Activated naive CD4-positive, alpha-beta T cell treated with anti-CD3 and anti-CD28 coated beads, Interleukin-2, amount 50 U/mL, for 72 hours (primary cell): ENCODE measurements at regions not wholly inside any gene's neighbourhood (a gene's known extent, or its start where the extent isn't known, plus 50 kb on each side); places are given as distances from the start of the nearest gene placed in this dataset.

Source experiments
- ATAC-seq, 2 donors: fragments of 150-1000 bp; cut with Tn5 transposase; 2 replicates each; pipeline ENCODE4 v1.10.0; 2021; ENCODE audit warnings: mild to moderate bottlenecking in 2 of 2, moderate library complexity in 2 of 2
- DNase-seq, 2 donors: peaks; one replicate each; pipeline ENCODE4 v3.0.0; 2021 to 2022; ENCODE audit warnings: low spot score in 2 of 2
- H3K27ac Mint-ChIP-seq, 2 donors: one replicate each; pipeline ENCODE4 v1.8.0; 2022; ENCODE audit warnings: mild to moderate bottlenecking in 2 of 2, mixed read lengths in 2 of 2
- H3K36me3 Mint-ChIP-seq, 2 donors: one replicate each; pipeline ENCODE4 v1.8.0; 2022; ENCODE audit warnings: mixed read lengths in 2 of 2
- H3K9me3 Mint-ChIP-seq, 2 donors: one replicate each; pipeline ENCODE4 v1.8.0; 2022; ENCODE audit warnings: mixed read lengths in 2 of 2

- peak; percentile 3 to 36 for ATAC-seq
- DNase-seq, result no peak
- peaks cover 14 to 27% of the 10 kb centered on the region in 2 donors for H3K9me3 Mint-ChIP-seq
- H3K27ac Mint-ChIP-seq, result peak overlapping the region; percentile 94 to 96
- peaks cover 12 to 32% of the 10 kb centered on the region in 2 donors for H3K36me3 Mint-ChIP-seq
These were observed 292.0 kb upstream of the TNRC6C start for GRCh38 chr17:77666462-77666861.

GRCh38 chr17:77666881-77667395 is 291.6 kb upstream of the TNRC6C start:
- Mint-ChIP-seq H3K9me3 (peaks cover 14 to 27% of the 10 kb centered on the region in 2 donors), H3K27ac (peak overlapping the region; percentile 94 to 96), H3K36me3 (peaks cover 12 to 32% of the 10 kb centered on the region in 2 donors)
- DNase-seq (peak; percentile 68 to 70), ATAC-seq (peak; percentile 85 to 93)

GRCh38 chr17:77667478-77667877 is 291.0 kb upstream of the TNRC6C start:
- H3K27ac Mint-ChIP-seq, result peak overlapping the region; percentile 94 to 96
- H3K36me3 Mint-ChIP-seq, result peaks cover 12 to 32% of the 10 kb centered on the region in 2 donors
- peaks cover 14 to 27% of the 10 kb centered on the region in 2 donors for H3K9me3 Mint-ChIP-seq
- DNase-seq, result no peak
- ATAC-seq, result peak; percentile 60 to 79

GRCh38 chr17:77668518-77668917 is 290.0 kb upstream of the TNRC6C start:
- Mint-ChIP-seq H3K9me3 (peaks cover 14 to 27% of the 10 kb centered on the region in 2 donors), H3K36me3 (peaks cover 12 to 32% of the 10 kb centered on the region in 2 donors), H3K27ac (peak overlapping the region in 1 of 2 donors; percentile 69)
- DNase-seq (no peak), ATAC-seq (no peak)

- Mint-ChIP-seq H3K9me3 (peaks cover 12 to 25% of the 10 kb centered on the region in 2 donors), H3K27ac (no peak overlapping the region), H3K36me3 (peaks cover 12 to 31% of the 10 kb centered on the region in 2 donors)
- no peak for ATAC-seq
- DNase-seq, result no peak
These were observed 288.3 kb upstream of the TNRC6C start for GRCh38 chr17:77670173-77670572.

- H3K36me3 Mint-ChIP-seq, result peaks cover 0 to 5% of the 10 kb centered on the region in 2 donors
- H3K9me3 Mint-ChIP-seq, result peaks cover 0 to 4% of the 10 kb centered on the region in 2 donors
- peak overlapping the region in 1 of 2 donors; percentile 62 for H3K27ac Mint-ChIP-seq
- no peak for ATAC-seq
- no peak for DNase-seq
These were observed 284.1 kb upstream of the TNRC6C start for GRCh38 chr17:77674358-77674757.

- H3K36me3 Mint-ChIP-seq, result no peaks in the 10 kb centered on the region
- ATAC-seq (no peak), DNase-seq (no peak)
- H3K9me3 Mint-ChIP-seq, result no peaks in the 10 kb centered on the region
- H3K27ac Mint-ChIP-seq, result peak overlapping the region in 1 of 2 donors; percentile 41
These were observed 283.1 kb upstream of the TNRC6C start for GRCh38 chr17:77675411-77675810.

- no peak for ATAC-seq
- H3K9me3 Mint-ChIP-seq, result no peaks in the 10 kb centered on the region
- H3K36me3 Mint-ChIP-seq, result no peaks in the 10 kb centered on the region
- peak overlapping the region in 1 of 2 donors; percentile 41 for H3K27ac Mint-ChIP-seq
- DNase-seq, result no peak
These were observed 282.7 kb upstream of the TNRC6C start for GRCh38 chr17:77675816-77676215.

- peak overlapping the region in 1 of 2 donors; percentile 41 for H3K27ac Mint-ChIP-seq
- ATAC-seq, result no peak
These were observed 282.3 kb upstream of the TNRC6C start for GRCh38 chr17:77676237-77676661.

GRCh38 chr17:77677211-77677610 is 281.3 kb upstream of the TNRC6C start:
- ATAC-seq (no peak), DNase-seq (no peak)
- H3K27ac Mint-ChIP-seq, result no peak overlapping the region
- no peaks in the 10 kb centered on the region for H3K9me3 Mint-ChIP-seq
- H3K36me3 Mint-ChIP-seq, result no peaks in the 10 kb centered on the region

More at GRCh38 chr17:77676237-77676661, 282.3 kb upstream of the TNRC6C start:
- no peak for DNase-seq
- H3K9me3 Mint-ChIP-seq, result no peaks in the 10 kb centered on the region
- no peaks in the 10 kb centered on the region for H3K36me3 Mint-ChIP-seq

GRCh38 chr17:77677630-77678029 is 280.9 kb upstream of the TNRC6C start:
- no peak for DNase-seq
- no peaks in the 10 kb centered on the region for H3K9me3 Mint-ChIP-seq
- H3K27ac Mint-ChIP-seq, result no peak overlapping the region
- H3K36me3 Mint-ChIP-seq, result no peaks in the 10 kb centered on the region
- ATAC-seq, result no peak

- no peaks in the 10 kb centered on the region for H3K36me3 Mint-ChIP-seq
- H3K9me3 Mint-ChIP-seq, result no peaks in the 10 kb centered on the region
- ATAC-seq, result no peak
- DNase-seq, result peak in 1 of 2 donors; percentile 14
- H3K27ac Mint-ChIP-seq, result no peak overlapping the region
These were observed 278.9 kb upstream of the TNRC6C start for GRCh38 chr17:77679589-77679988.

- ATAC-seq (no peak), DNase-seq (peak in 1 of 2 donors; percentile 2)
- Mint-ChIP-seq H3K27ac (no peak overlapping the region), H3K9me3 (no peaks in the 10 kb centered on the region), H3K36me3 (no peaks in the 10 kb centered on the region)
These were observed 276.6 kb upstream of the TNRC6C start for GRCh38 chr17:77681861-77682260.

GRCh38 chr17:77684803-77685798 is 273.4 kb upstream of the TNRC6C start:
- H3K36me3 Mint-ChIP-seq, result no peaks in the 10 kb centered on the region
- no peak for ATAC-seq
- peak in 1 of 2 donors; percentile 14 for DNase-seq
- no peaks in the 10 kb centered on the region for H3K9me3 Mint-ChIP-seq
- no peak overlapping the region for H3K27ac Mint-ChIP-seq

GRCh38 chr17:77685881-77686486 is 272.5 kb upstream of the TNRC6C start:
- ATAC-seq, result no peak
- no peak overlapping the region for H3K27ac Mint-ChIP-seq
- no peaks in the 10 kb centered on the region for H3K9me3 Mint-ChIP-seq
- no peak for DNase-seq
- H3K36me3 Mint-ChIP-seq, result no peaks in the 10 kb centered on the region

- Mint-ChIP-seq H3K9me3 (no peaks in the 10 kb centered on the region), H3K36me3 (no peaks in the 10 kb centered on the region), H3K27ac (no peak overlapping the region)
- DNase-seq (no peak), ATAC-seq (no peak)
These were observed 271.6 kb upstream of the TNRC6C start for GRCh38 chr17:77686903-77687302.

- DNase-seq (no peak), ATAC-seq (no peak)
- Mint-ChIP-seq H3K36me3 (no peaks in the 10 kb centered on the region), H3K27ac (no peak overlapping the region), H3K9me3 (no peaks in the 10 kb centered on the region)
These were observed 271.1 kb upstream of the TNRC6C start for GRCh38 chr17:77687417-77687816.
